HepG2 (cell line): ENCODE measurements at regions not wholly inside any gene's neighbourhood (a gene's known extent, or its start where the extent isn't known, plus 50 kb on each side); places are given as distances from the start of the nearest gene placed in this dataset.
A peak's percentile ranks its signal among the peaks of the same experiment; 100 is the strongest.

Source experiments
- ATF7-NPFF ChIP-seq: sonication (generic); formaldehyde crosslinking; IDR thresholded peaks from 2 replicates; pipeline ENCODE4 v1.8.1; 2023; ENCODE audit warnings: mild to moderate bottlenecking, low read depth, missing genetic modification reagents, moderate library complexity
- FOXA3 ChIP-seq: IDR thresholded peaks from 2 replicates; pipeline ENCODE4 v1.6.1; 2016; ENCODE audit warnings: missing genetic modification reagents, missing compliant biosample characterization
- GTF3A ChIP-seq: sonication (generic); formaldehyde crosslinking; conservative IDR thresholded peaks from 2 replicates; pipeline ENCODE4 v1.4.0; 2020; ENCODE audit warnings: mild to moderate bottlenecking, missing genetic modification reagents
- ISL2 ChIP-seq: sonication (generic); formaldehyde crosslinking; IDR thresholded peaks from 2 replicates; pipeline ENCODE4 v1.5.0; 2020; ENCODE audit warnings: missing genetic modification reagents
- KMT2A ChIP-seq: sonication (generic); formaldehyde crosslinking; IDR thresholded peaks from 2 replicates; pipeline ENCODE4 v1.4.0; 2020; ENCODE audit warnings: missing genetic modification reagents
- NFATC3 ChIP-seq: sonication (generic); formaldehyde crosslinking; IDR thresholded peaks from 2 replicates; pipeline ENCODE4 v1.5.1; 2020; ENCODE audit warnings: mild to moderate bottlenecking, missing genetic modification reagents
- NR2F1 ChIP-seq, 2 experiments: fragments of 450-650 bp in 1 of 2; formaldehyde crosslinking in 1 of 2; IDR thresholded peaks; 2 replicates each; pipeline versions ENCODE4 v1.5.0 to v1.6.1; 2016 to 2020; ENCODE audit warnings: mild to moderate bottlenecking in 1 of 2, missing compliant biosample characterization in 1 of 2, missing genetic modification reagents in 1 of 2, moderate library complexity in 1 of 2
- ZBTB2 ChIP-seq: sonication (generic); formaldehyde crosslinking; IDR thresholded peaks from 2 replicates; pipeline ENCODE4 v1.8.0; 2022; ENCODE audit warnings: low read depth, missing genetic modification reagents
- ZGPAT ChIP-seq: IDR thresholded peaks from 2 replicates; pipeline ENCODE4 v1.6.1; 2016; ENCODE audit warnings: mild to moderate bottlenecking
- ZMYM3 ChIP-seq: sonication (generic); formaldehyde crosslinking; IDR thresholded peaks from 2 replicates; pipeline ENCODE4 v1.5.1; 2020; ENCODE audit warnings: mild to moderate bottlenecking, missing genetic modification reagents
- ZMYM4 ChIP-seq: sonication (generic); formaldehyde crosslinking; IDR thresholded peaks from 2 replicates; pipeline ENCODE4 v1.8.1; 2023; ENCODE audit warnings: mild to moderate bottlenecking, missing genetic modification reagents
- ZNF20 ChIP-seq: sonication (generic); formaldehyde crosslinking; IDR thresholded peaks from 2 replicates; pipeline ENCODE4 v1.4.0; 2020; ENCODE audit warnings: mild to moderate bottlenecking, moderate library complexity, missing genetic modification reagents
- ZNF282 ChIP-seq: fragments of 450-650 bp; IDR thresholded peaks from 2 replicates; pipeline ENCODE4 v1.6.1; 2018; ENCODE audit not compliant: partially characterized antibody
- ZNF597 ChIP-seq: sonication (generic); formaldehyde crosslinking; IDR thresholded peaks from 2 replicates; pipeline ENCODE4 v1.5.0; 2020; ENCODE audit warnings: missing genetic modification reagents
- TF ChIP-seq, protein P1 (sequence below): IDR thresholded peaks from 2 replicates; pipeline ENCODE4 v1.4.0; 2020; ENCODE audit warnings: mild to moderate bottlenecking, missing genetic modification reagents
- TF ChIP-seq, protein P2 (sequence below): sonication (generic); formaldehyde crosslinking; IDR thresholded peaks from 2 replicates; pipeline ENCODE4 v1.9.0; 2022; ENCODE audit warnings: low read depth, missing genetic modification reagents
- TF ChIP-seq, protein P3 (sequence below), 2 experiments: IDR thresholded peaks; 2 replicates each; pipeline ENCODE4 v1.6.1; 2011 to 2012; ENCODE audit warnings: low read length in 2 of 2, borderline replicate concordance in 1 of 2, low read depth in 1 of 2, mild to moderate bottlenecking in 1 of 2, moderate library complexity in 1 of 2

DNA sequence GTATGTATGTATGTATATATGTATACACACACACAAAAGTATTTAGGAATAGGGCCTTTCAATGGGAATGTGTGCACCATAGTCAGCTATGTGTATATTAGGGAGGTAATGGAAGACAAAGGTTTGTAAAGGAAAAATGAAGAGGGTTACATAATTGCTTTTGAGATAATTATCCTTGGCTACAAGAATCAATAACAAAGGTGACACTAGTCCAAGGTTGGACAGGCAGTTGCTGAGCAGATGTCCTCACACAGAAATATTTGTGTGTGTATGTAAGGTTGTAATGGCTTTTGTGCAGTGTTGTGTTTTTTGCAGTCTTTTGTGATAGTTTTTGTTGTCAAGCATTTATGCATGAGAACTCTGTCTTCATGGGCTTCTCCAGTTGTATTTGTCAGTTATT is 157.9 kb upstream of the MARCKS start (continued):
- TF ChIP-seq ISL2 (CRISPR knock-in tag) (peak; percentile 50; the same call in 1 of the 2 replicates), KMT2A (no peak), ZNF20 (CRISPR knock-in tag) (no peak), NFATC3 (CRISPR knock-in tag) (no peak), ZMYM3 (no peak), NR2F1 (CRISPR knock-in tag; IDR thresholded peaks at IDR 0.05) (no peak), ZNF597 (CRISPR knock-in tag) (no peak), FOXA3 (peak; percentile 51), ZNF282 (no peak), ZGPAT (CRISPR knock-in tag) (no peak), ATF7-NPFF (CRISPR knock-in tag) (no peak), ZBTB2 (no peak), ZMYM4 (peak; percentile 38; the same call in 1 of the 2 replicates), GTF3A (no peak)
- TF ChIP-seq, protein P1, sequence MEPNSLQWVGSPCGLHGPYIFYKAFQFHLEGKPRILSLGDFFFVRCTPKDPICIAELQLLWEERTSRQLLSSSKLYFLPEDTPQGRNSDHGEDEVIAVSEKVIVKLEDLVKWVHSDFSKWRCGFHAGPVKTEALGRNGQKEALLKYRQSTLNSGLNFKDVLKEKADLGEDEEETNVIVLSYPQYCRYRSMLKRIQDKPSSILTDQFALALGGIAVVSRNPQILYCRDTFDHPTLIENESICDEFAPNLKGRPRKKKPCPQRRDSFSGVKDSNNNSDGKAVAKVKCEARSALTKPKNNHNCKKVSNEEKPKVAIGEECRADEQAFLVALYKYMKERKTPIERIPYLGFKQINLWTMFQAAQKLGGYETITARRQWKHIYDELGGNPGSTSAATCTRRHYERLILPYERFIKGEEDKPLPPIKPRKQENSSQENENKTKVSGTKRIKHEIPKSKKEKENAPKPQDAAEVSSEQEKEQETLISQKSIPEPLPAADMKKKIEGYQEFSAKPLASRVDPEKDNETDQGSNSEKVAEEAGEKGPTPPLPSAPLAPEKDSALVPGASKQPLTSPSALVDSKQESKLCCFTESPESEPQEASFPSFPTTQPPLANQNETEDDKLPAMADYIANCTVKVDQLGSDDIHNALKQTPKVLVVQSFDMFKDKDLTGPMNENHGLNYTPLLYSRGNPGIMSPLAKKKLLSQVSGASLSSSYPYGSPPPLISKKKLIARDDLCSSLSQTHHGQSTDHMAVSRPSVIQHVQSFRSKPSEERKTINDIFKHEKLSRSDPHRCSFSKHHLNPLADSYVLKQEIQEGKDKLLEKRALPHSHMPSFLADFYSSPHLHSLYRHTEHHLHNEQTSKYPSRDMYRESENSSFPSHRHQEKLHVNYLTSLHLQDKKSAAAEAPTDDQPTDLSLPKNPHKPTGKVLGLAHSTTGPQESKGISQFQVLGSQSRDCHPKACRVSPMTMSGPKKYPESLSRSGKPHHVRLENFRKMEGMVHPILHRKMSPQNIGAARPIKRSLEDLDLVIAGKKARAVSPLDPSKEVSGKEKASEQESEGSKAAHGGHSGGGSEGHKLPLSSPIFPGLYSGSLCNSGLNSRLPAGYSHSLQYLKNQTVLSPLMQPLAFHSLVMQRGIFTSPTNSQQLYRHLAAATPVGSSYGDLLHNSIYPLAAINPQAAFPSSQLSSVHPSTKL (CRISPR knock-in tag), result peak; percentile 82
- TF ChIP-seq, protein P2, sequence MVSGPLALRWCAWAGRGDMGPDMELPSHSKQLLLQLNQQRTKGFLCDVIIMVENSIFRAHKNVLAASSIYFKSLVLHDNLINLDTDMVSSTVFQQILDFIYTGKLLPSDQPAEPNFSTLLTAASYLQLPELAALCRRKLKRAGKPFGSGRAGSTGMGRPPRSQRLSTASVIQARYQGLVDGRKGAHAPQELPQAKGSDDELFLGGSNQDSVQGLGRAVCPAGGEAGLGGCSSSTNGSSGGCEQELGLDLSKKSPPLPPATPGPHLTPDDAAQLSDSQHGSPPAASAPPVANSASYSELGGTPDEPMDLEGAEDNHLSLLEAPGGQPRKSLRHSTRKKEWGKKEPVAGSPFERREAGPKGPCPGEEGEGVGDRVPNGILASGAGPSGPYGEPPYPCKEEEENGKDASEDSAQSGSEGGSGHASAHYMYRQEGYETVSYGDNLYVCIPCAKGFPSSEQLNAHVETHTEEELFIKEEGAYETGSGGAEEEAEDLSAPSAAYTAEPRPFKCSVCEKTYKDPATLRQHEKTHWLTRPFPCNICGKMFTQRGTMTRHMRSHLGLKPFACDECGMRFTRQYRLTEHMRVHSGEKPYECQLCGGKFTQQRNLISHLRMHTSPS, result no peak
- TF ChIP-seq, protein P3, sequence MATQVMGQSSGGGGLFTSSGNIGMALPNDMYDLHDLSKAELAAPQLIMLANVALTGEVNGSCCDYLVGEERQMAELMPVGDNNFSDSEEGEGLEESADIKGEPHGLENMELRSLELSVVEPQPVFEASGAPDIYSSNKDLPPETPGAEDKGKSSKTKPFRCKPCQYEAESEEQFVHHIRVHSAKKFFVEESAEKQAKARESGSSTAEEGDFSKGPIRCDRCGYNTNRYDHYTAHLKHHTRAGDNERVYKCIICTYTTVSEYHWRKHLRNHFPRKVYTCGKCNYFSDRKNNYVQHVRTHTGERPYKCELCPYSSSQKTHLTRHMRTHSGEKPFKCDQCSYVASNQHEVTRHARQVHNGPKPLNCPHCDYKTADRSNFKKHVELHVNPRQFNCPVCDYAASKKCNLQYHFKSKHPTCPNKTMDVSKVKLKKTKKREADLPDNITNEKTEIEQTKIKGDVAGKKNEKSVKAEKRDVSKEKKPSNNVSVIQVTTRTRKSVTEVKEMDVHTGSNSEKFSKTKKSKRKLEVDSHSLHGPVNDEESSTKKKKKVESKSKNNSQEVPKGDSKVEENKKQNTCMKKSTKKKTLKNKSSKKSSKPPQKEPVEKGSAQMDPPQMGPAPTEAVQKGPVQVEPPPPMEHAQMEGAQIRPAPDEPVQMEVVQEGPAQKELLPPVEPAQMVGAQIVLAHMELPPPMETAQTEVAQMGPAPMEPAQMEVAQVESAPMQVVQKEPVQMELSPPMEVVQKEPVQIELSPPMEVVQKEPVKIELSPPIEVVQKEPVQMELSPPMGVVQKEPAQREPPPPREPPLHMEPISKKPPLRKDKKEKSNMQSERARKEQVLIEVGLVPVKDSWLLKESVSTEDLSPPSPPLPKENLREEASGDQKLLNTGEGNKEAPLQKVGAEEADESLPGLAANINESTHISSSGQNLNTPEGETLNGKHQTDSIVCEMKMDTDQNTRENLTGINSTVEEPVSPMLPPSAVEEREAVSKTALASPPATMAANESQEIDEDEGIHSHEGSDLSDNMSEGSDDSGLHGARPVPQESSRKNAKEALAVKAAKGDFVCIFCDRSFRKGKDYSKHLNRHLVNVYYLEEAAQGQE (IDR thresholded peaks at IDR 0.05; ENCODE audit: borderline replicate concordance in 1 of 2, low read depth in 1 of 2, low read length in 2 of 2), result peak in 1 of 2 experiments; percentile 24; a peak in 1 of 4 replicates
